ENCODE measurements at regions not wholly inside any gene's neighbourhood (a gene's known extent, or its start where the extent isn't known, plus 50 kb on each side); places are given as distances from the start of the nearest gene placed in this dataset.
A peak's percentile ranks its signal among the peaks of the same experiment; 100 is the strongest.

GRCh38 chr12:47408171-47408871 is 297.5 kb downstream of the RPAP3 start:
- peak; percentile 72 for TF ChIP-seq CTCF (IDR thresholded peaks at IDR 0.05; ENCODE audit: insufficient read depth, low read length, poor library complexity, severe bottlenecking)
- TF ChIP-seq EZH2phosphoT487 (conservative IDR thresholded peaks at IDR 0.05; ENCODE audit: low read length) = no peak
